Endothelial cell of umbilical vein (primary cell): ENCODE measurements at regions not wholly inside any gene's neighbourhood (a gene's known extent, or its start where the extent isn't known, plus 50 kb on each side); places are given as distances from the start of the nearest gene placed in this dataset.

Experiments
- BruUV-seq: library from RNA; stranded (reverse); fragments of 400-500 nt; replicated peaks from 2 replicates; lab custom pipeline; 2021; lab: Mats Ljungman, UMichigan
- CTCF ChIA-PET: fragments of 300-600, 350-600 bp; sonication (Branson Sonifier 250); formaldehyde crosslinking; loops from one replicate; lab custom pipeline; 2021; ENCODE audit warnings: antibody characterized with exemption, inconsistent platforms; lab: Charles Lee
- POLR2A ChIA-PET: fragments of 300-600, 350-600 bp; sonication (Branson Sonifier 250); formaldehyde crosslinking; loops from one replicate; lab custom pipeline; 2021; ENCODE audit warnings: antibody characterized with exemption, inconsistent platforms; lab: Charles Lee
- DNase-seq: peaks from one replicate; pipeline ENCODE4 v3.0.0-alpha.2; 2011; ENCODE audit warnings: low read depth, low spot score
- FAIRE-seq: peaks from 2 replicates; lab custom pipeline; 2011; peaks lifted over from hg19 to GRCh38; lab: Jason Lieb, UNC
- H2AFZ ChIP-seq: 2 replicates; pipeline ENCODE4 v1.6.0; 2012; ENCODE audit warnings: low read depth, low read length, control low read depth, inconsistent platforms
- H3K27ac ChIP-seq: 2 replicates; pipeline ENCODE4 v1.5.1; 2011; ENCODE audit warnings: low read depth, mild to moderate bottlenecking, control low read depth, low read length, moderate library complexity; ENCODE audit not compliant: insufficient read depth
- H3K27me3 ChIP-seq, 2 experiments: 2 replicates each; pipeline versions ENCODE4 v1.6.0 to v1.6.1; 2011; ENCODE audit warnings: low read length in 2 of 2, mixed read lengths in 1 of 2; ENCODE audit not compliant: control insufficient read depth in 2 of 2, insufficient read depth in 2 of 2
- H3K36me3 ChIP-seq, 2 experiments: 2 replicates in 1 of 2; 3 replicates in 1 of 2; pipeline ENCODE4 v1.5.1; 2011; ENCODE audit warnings: low read length in 2 of 2, mild to moderate bottlenecking in 1 of 2, moderate library complexity in 1 of 2; ENCODE audit not compliant: control insufficient read depth in 2 of 2, insufficient read depth in 2 of 2; ENCODE audit errors: extremely low read depth in 1 of 2
- H3K4me1 ChIP-seq: 3 replicates; pipeline ENCODE4 v1.5.1; 2011; ENCODE audit warnings: mild to moderate bottlenecking, low read length; ENCODE audit not compliant: control insufficient read depth, insufficient read depth; ENCODE audit errors: extremely low read depth
- H3K4me2 ChIP-seq: 2 replicates; pipeline ENCODE4 v1.6.1; 2011; ENCODE audit warnings: low read length, control low read depth, mixed read lengths; ENCODE audit not compliant: insufficient read depth
- H3K4me3 ChIP-seq, 3 experiments: fragments of 200-600 bp in 1 of 3; sonication (generic), shearing (Covaris generic) in 1 of 3; replicated peaks in 1 of 3; 2 replicates each; pipeline ENCODE4 v1.5.1; 2011 to 2016; ENCODE audit warnings: control low read depth in 3 of 3, low read length in 3 of 3, mild to moderate bottlenecking in 2 of 3, inconsistent platforms in 1 of 3, low read depth in 1 of 3, moderate library complexity in 1 of 3; ENCODE audit not compliant: insufficient read depth in 1 of 3
- H3K79me2 ChIP-seq: 2 replicates; pipeline ENCODE4 v1.6.0; 2012; ENCODE audit warnings: low read length, inconsistent platforms; ENCODE audit not compliant: control insufficient read depth, insufficient read depth
- H3K9ac ChIP-seq: replicated peaks from 2 replicates; pipeline ENCODE3; 2011; ENCODE audit warnings: low read length, control low read depth; ENCODE audit not compliant: insufficient read depth; ENCODE audit errors: extremely low read depth
- H3K9me1 ChIP-seq: replicated peaks from 3 replicates; pipeline ENCODE4 v1.6.0; 2011; ENCODE audit warnings: mild to moderate bottlenecking, low read length; ENCODE audit not compliant: control insufficient read depth, insufficient read depth; ENCODE audit errors: extremely low read depth
- H3K9me3 ChIP-seq: replicated peaks from 2 replicates; pipeline ENCODE4 v1.5.1; 2012; ENCODE audit warnings: low read length, inconsistent platforms; ENCODE audit not compliant: control insufficient read depth, insufficient read depth
- H4K20me1 ChIP-seq: replicated peaks from 2 replicates; pipeline ENCODE3; 2011; ENCODE audit warnings: mild to moderate bottlenecking, low read length; ENCODE audit not compliant: control insufficient read depth, insufficient read depth; ENCODE audit errors: extremely low read depth
- EZH2 ChIP-seq: IDR thresholded peaks from 2 replicates; pipeline ENCODE4 v1.6.1; 2012; ENCODE audit warnings: borderline replicate concordance, low read depth, mild to moderate bottlenecking, moderate library complexity, low read length, inconsistent platforms; ENCODE audit not compliant: severe bottlenecking
- FOS ChIP-seq: IDR thresholded peaks from 2 replicates; pipeline ENCODE4 v1.6.1; 2011; ENCODE audit warnings: mild to moderate bottlenecking, low read length, moderate library complexity, borderline replicate concordance; ENCODE audit not compliant: insufficient read depth
- JUN ChIP-seq: IDR thresholded peaks from 2 replicates; pipeline ENCODE4 v1.6.1; 2011; ENCODE audit warnings: borderline replicate concordance, low read depth; ENCODE audit not compliant: insufficient read length, insufficient read depth
- MYC ChIP-seq: IDR thresholded peaks from one replicate; pipeline ENCODE4 v1.6.1; 2011; ENCODE audit warnings: mild to moderate bottlenecking, low read depth, low read length
- POLR2A ChIP-seq: IDR thresholded peaks from 2 replicates; pipeline ENCODE4 v1.6.1; 2012; ENCODE audit warnings: low read depth, mild to moderate bottlenecking, control low read depth, low read length
- POLR2AphosphoS5 ChIP-seq: IDR thresholded peaks from 2 replicates; pipeline ENCODE4 v1.6.1; 2012; ENCODE audit warnings: low read depth, mild to moderate bottlenecking, control low read depth, low read length, moderate library complexity; ENCODE audit not compliant: insufficient read depth
- dilution Hi-C: fragments of 300-500 bp; cut with MboI; formaldehyde crosslinking; loops from one replicate; pipeline ENCODE4 v1.15.0; 2019; ENCODE audit warnings: low sequenced_read_pairs; ENCODE audit not compliant: extremely low pct_ligation_motif_present
- intact Hi-C: fragments of 100-400 bp; cut with micrococcal nuclease; formaldehyde crosslinking; loops from one replicate; pipeline ENCODE4 v1.10.0; 2022
- TF ChIP-seq, protein P1 (sequence below): IDR thresholded peaks from 2 replicates; pipeline ENCODE4 v1.6.1; 2011; ENCODE audit not compliant: insufficient read depth, insufficient read length
- TF ChIP-seq, protein P2 (sequence below), 2 donors: IDR thresholded peaks; 1 replicate in 1 of 2; 2 replicates in 1 of 2; pipeline ENCODE4 v1.5.1; 2011; ENCODE audit warnings: low read length in 2 of 2, mild to moderate bottlenecking in 2 of 2, moderate library complexity in 2 of 2, control low read depth in 1 of 2, inconsistent platforms in 1 of 2, low read depth in 1 of 2; ENCODE audit not compliant: insufficient read depth in 1 of 2; ENCODE audit errors: extremely low read depth in 1 of 2

DNA sequence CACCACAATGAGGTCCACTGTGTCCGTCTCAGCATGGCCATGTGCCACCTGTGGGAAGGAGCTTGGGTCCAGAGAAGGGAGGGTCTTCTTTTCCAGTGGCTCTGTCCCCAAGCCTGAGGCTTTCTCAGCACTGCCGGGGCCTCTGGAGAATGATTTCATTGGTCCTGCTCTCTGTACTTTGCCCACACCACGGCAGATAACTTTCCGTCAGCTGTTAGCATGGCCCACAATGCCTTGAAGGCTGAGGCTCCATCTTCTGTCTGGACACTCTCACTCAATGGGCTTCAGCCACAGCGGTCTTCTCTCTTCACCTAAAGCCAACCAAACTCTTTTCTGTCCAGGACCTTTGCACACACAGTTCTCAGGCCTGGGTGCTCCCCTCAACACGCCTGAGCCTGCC, 192.5 kb downstream of the CXCL12 start:
- no peaks in the 10 kb centered on the region for H3K9me1 ChIP-seq
- H3K36me3 ChIP-seq: no peaks in the 10 kb centered on the region
- H3K4me2 ChIP-seq: no peak overlapping the region
- intact Hi-C loops (no loop called here), dilution Hi-C loops (no loop called here)
- TF ChIP-seq JUN (no peak), EZH2 (no peak), MYC (no peak), FOS (no peak), POLR2A (no peak), POLR2AphosphoS5 (no peak)
- TF ChIP-seq, protein P1, sequence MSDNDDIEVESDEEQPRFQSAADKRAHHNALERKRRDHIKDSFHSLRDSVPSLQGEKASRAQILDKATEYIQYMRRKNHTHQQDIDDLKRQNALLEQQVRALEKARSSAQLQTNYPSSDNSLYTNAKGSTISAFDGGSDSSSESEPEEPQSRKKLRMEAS: no peak
- TF ChIP-seq, protein P2, sequence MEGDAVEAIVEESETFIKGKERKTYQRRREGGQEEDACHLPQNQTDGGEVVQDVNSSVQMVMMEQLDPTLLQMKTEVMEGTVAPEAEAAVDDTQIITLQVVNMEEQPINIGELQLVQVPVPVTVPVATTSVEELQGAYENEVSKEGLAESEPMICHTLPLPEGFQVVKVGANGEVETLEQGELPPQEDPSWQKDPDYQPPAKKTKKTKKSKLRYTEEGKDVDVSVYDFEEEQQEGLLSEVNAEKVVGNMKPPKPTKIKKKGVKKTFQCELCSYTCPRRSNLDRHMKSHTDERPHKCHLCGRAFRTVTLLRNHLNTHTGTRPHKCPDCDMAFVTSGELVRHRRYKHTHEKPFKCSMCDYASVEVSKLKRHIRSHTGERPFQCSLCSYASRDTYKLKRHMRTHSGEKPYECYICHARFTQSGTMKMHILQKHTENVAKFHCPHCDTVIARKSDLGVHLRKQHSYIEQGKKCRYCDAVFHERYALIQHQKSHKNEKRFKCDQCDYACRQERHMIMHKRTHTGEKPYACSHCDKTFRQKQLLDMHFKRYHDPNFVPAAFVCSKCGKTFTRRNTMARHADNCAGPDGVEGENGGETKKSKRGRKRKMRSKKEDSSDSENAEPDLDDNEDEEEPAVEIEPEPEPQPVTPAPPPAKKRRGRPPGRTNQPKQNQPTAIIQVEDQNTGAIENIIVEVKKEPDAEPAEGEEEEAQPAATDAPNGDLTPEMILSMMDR (IDR thresholded peaks at IDR 0.05; ENCODE audit: extremely low read depth in 1 of 2, insufficient read depth in 1 of 2, low read depth in 1 of 2, low read length in 2 of 2): no peak
- DNase-seq (no peak), FAIRE-seq (no peak)
- H3K4me3 ChIP-seq: no peak overlapping the region
- H4K20me1 ChIP-seq: no peaks in the 10 kb centered on the region
- H3K27me3 ChIP-seq: no peaks in the 10 kb centered on the region
- H2AFZ ChIP-seq: no peak overlapping the region
- CTCF ChIA-PET: no interaction called here
- no peak overlapping the region for H3K9ac ChIP-seq
- BruUV-seq: no TSS peak
- POLR2A ChIA-PET: no interaction called here
- H3K27ac ChIP-seq: no peak overlapping the region
- no peaks in the 10 kb centered on the region for H3K4me1 ChIP-seq
- H3K9me3 ChIP-seq: no peaks in the 10 kb centered on the region
- H3K79me2 ChIP-seq: no peaks in the 10 kb centered on the region
